NT2/D1 (cell line): ENCODE measurements at regions not wholly inside any gene's neighbourhood (a gene's known extent, or its start where the extent isn't known, plus 50 kb on each side); places are given as distances from the start of the nearest gene placed in this dataset.

ENCODE experiments used
- DNase-seq: peaks from one replicate; pipeline ENCODE4 v3.0.0-alpha.2; 2011; ENCODE audit warnings: low read depth, low spot score
- H3K27me3 ChIP-seq: 2 replicates; pipeline ENCODE4 v1.6.0; 2011; ENCODE audit warnings: mild to moderate bottlenecking; ENCODE audit not compliant: insufficient read length, insufficient read depth
- H3K36me3 ChIP-seq: 2 replicates; pipeline ENCODE4 v1.6.1; 2011; ENCODE audit warnings: mild to moderate bottlenecking, low read length, mixed read lengths; ENCODE audit not compliant: insufficient read depth, insufficient read length
- H3K4me1 ChIP-seq: 2 replicates; pipeline ENCODE4 v1.5.1; 2011; ENCODE audit not compliant: insufficient read depth, insufficient read length
- H3K4me3 ChIP-seq: 2 replicates; pipeline ENCODE4 v1.5.1; 2011; ENCODE audit warnings: low read depth; ENCODE audit not compliant: insufficient read length
- H3K9ac ChIP-seq: 2 replicates; pipeline ENCODE4 v1.6.0; 2011; ENCODE audit warnings: low read depth; ENCODE audit not compliant: insufficient read length
- H3K9me3 ChIP-seq: 2 replicates; pipeline ENCODE4 v1.5.1; 2011; ENCODE audit warnings: mild to moderate bottlenecking, low read length; ENCODE audit not compliant: insufficient read depth
- SUZ12 ChIP-seq: IDR thresholded peaks from 2 replicates; pipeline ENCODE4 v1.6.1; 2011; ENCODE audit not compliant: insufficient read length, insufficient read depth; ENCODE audit errors: extremely low read depth
- YY1 ChIP-seq: IDR thresholded peaks from 2 replicates; pipeline ENCODE4 v1.6.1; 2011; ENCODE audit not compliant: insufficient read length, insufficient read depth
- ZNF274 ChIP-seq: IDR thresholded peaks from 2 replicates; pipeline ENCODE4 v1.6.1; 2011; ENCODE audit warnings: mild to moderate bottlenecking, low read depth, low read length

DNA sequence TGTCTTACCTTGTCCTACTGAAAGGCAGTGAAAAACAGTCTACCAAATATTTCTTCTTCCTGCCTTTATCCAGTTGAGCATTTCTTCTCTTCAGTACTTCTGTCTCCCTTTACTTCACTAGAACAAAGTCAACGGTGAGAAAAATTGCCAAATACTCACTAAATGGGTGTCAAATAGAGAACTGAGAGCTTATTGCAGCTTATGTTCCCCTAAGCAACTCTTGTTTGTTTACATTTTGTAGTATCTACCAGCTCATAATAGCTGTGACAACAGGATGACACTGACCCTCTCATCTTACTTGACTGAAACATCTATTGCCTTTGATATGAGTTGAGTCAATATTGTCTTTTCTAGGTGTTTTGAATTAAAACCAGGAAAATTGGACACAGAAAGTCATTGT is 327.9 kb upstream of the SORCS1 start:
- no peaks in the 10 kb centered on the region for H3K36me3 ChIP-seq
- no peak overlapping the region for H3K9ac ChIP-seq
- H3K4me3 ChIP-seq, result no peak overlapping the region
- no peaks in the 10 kb centered on the region for H3K9me3 ChIP-seq
- H3K4me1 ChIP-seq, result no peaks in the 10 kb centered on the region
- DNase-seq, result no peak
- no peaks in the 10 kb centered on the region for H3K27me3 ChIP-seq
- TF ChIP-seq YY1 (no peak), ZNF274 (no peak), SUZ12 (no peak)

DNA sequence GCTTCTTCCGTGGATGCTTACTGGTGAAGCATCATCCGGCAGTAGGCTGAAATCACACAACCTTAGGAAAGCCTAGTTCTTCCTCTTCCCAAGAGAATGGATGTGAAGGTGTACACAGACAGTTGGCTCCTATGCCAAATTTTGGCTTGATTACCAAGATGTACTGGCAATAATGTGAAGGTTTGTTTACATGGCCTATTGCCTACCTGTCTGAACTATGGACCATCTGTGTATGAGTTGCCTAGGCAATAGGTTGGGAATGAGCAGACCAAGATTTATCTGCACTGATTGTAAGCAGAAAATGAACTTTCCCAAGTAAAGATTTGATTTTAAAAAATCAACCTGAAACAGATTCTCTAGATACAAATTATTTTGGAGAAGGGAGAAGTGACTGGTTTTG is 325.9 kb upstream of the SORCS1 start:
- Histone ChIP-seq H3K4me3 (no peak overlapping the region), H3K27me3 (no peaks in the 10 kb centered on the region), H3K36me3 (no peaks in the 10 kb centered on the region), H3K9me3 (no peaks in the 10 kb centered on the region), H3K9ac (no peak overlapping the region), H3K4me1 (no peaks in the 10 kb centered on the region)
- no peak for DNase-seq
- TF ChIP-seq YY1 (no peak), SUZ12 (no peak), ZNF274 (no peak)

DNA sequence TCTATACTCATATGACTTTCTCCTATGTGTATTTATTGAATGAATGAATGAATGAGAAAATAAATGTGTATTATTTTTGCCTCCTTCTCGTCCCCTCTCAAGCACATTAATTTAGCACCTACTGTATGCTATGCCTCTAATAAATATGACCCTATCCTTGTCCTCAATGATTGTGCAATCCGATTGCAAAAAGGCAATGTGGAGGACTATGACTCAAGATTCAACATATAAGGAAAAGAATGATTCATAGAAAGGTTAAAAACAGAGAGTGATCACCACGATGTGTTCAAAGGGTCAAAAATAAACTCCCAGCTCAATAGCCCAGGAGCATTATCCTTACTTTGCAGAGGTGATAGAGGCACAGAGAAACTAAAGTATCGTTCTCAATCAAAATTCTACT is 322.8 kb upstream of the SORCS1 start:
- no peaks in the 10 kb centered on the region for H3K9me3 ChIP-seq
- no peaks in the 10 kb centered on the region for H3K27me3 ChIP-seq
- H3K9ac ChIP-seq, result no peak overlapping the region
- TF ChIP-seq SUZ12 (no peak), YY1 (no peak), ZNF274 (no peak)
- no peak for DNase-seq
- H3K36me3 ChIP-seq, result no peaks in the 10 kb centered on the region
- H3K4me3 ChIP-seq, result no peak overlapping the region
- no peaks in the 10 kb centered on the region for H3K4me1 ChIP-seq

DNA sequence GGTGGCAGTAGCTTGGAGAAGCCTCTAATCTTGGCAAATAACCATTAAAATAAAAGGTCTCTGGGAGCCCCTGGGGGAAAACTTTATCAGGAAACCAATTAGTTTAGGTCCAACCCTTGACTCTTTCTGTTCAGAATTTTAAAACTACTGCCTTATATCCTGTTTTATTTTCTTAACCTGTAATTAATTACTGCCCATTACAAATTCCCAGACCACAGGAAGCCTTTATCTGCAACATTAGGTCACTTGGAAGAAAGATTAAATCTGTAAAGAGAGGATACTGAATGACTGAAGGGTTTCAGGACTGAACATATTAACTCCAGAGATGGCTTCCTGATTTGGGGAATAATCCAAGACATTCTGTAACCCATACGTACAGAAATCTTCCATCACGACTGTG is 320.5 kb upstream of the SORCS1 start:
- no peak overlapping the region for H3K4me3 ChIP-seq
- DNase-seq, result no peak
- H3K9me3 ChIP-seq, result no peaks in the 10 kb centered on the region
- no peaks in the 10 kb centered on the region for H3K4me1 ChIP-seq
- no peak overlapping the region for H3K9ac ChIP-seq
- H3K27me3 ChIP-seq, result no peaks in the 10 kb centered on the region
- TF ChIP-seq YY1 (no peak), SUZ12 (no peak), ZNF274 (no peak)
- H3K36me3 ChIP-seq, result no peaks in the 10 kb centered on the region

DNA sequence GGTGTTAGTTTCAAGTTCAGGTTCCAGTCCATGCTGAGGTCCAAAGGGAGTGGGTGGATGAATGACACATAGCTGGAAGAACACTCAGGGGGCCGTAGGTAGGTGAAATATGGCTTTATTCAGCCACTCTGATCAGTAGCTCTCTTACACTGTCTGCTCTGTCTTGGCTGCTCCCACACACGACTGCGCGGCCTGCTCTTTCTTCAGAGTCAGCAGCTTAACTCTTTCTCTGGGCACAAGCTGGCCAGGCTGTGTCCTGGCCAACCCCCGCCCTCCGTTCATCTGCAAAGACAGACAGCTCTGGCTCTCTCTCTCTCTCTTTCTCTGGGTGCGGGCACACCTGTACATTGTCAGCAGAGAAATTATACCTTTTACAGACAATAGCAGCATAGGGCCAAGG is 317.4 kb upstream of the SORCS1 start:
- H3K4me3 ChIP-seq, result no peak overlapping the region
- no peak for DNase-seq
- H3K36me3 ChIP-seq, result no peaks in the 10 kb centered on the region
- no peaks in the 10 kb centered on the region for H3K27me3 ChIP-seq
- H3K4me1 ChIP-seq, result no peaks in the 10 kb centered on the region
- H3K9ac ChIP-seq, result no peak overlapping the region
- H3K9me3 ChIP-seq, result no peaks in the 10 kb centered on the region
- TF ChIP-seq SUZ12 (no peak), ZNF274 (no peak), YY1 (no peak)

DNA sequence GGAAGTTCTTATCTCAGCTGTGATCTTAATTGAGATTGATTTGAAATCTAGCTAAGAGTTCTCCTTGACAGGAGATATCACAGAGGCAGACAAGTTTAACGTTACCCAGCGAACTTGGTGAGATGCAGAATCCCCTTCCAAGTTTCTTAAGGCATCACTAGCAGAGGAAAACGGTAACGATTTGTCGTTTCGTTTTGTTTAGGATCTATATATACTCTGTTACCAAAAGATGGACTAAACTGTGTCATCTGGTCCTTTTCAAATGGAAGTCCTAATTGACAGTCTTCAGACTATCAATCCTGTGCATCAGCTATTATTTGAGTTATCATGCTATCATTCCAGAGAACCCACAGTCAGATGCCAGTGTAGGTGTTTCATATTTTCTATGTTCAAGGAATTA is 316.7 kb upstream of the SORCS1 start:
- DNase-seq, result no peak
- Histone ChIP-seq H3K9me3 (no peaks in the 10 kb centered on the region), H3K9ac (no peak overlapping the region), H3K4me1 (no peaks in the 10 kb centered on the region), H3K27me3 (no peaks in the 10 kb centered on the region), H3K4me3 (no peak overlapping the region), H3K36me3 (no peaks in the 10 kb centered on the region)
- TF ChIP-seq ZNF274 (no peak), YY1 (no peak), SUZ12 (no peak)

DNA sequence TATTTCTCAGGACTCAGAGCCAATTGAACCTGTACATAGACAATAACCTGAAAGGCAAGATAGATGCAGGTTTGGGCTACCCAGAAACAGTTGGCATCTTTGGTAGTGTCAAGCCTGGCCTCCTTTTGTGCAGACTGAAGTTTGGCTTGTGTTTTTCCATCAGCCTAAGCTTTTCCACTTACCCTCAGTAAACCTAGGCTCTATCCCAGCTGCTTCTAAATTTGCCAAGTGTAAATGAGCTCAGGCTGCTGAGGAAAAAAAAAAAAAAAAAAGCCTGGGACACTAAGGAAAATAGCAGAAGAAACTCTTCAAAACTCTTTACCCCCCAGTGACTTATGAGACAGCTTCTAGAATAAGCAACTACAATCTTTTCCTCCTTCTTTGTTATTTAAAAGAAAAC is 316.3 kb upstream of the SORCS1 start:
- no peak for DNase-seq
- Histone ChIP-seq H3K9ac (no peak overlapping the region), H3K4me1 (no peaks in the 10 kb centered on the region), H3K36me3 (no peaks in the 10 kb centered on the region), H3K9me3 (no peaks in the 10 kb centered on the region), H3K27me3 (no peaks in the 10 kb centered on the region), H3K4me3 (no peak overlapping the region)
- no peak for TF ChIP-seq YY1
- TF ChIP-seq ZNF274, result no peak
- TF ChIP-seq SUZ12, result no peak

DNA sequence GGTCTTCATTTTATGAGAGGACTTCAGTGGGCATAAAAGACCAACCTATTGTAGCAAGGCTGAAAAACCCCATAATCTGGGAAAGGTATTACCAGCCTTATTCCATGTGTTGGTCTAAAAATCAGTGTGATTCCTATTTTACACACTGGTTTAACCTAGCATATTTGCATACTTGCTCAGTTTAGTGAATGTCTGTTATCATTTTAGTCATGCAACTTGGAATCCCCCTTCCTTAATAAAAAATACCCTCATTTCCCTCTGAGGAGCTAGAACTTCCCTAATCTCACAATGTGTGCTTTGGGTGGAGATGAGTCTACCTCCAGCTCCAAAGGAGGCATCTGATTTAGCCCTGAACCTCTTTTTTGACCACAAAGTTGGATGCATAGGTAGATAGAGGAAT is 312.8 kb upstream of the SORCS1 start:
- Histone ChIP-seq H3K27me3 (no peaks in the 10 kb centered on the region), H3K4me1 (no peaks in the 10 kb centered on the region), H3K36me3 (no peaks in the 10 kb centered on the region), H3K9ac (no peak overlapping the region), H3K9me3 (no peaks in the 10 kb centered on the region), H3K4me3 (no peak overlapping the region)
- no peak for DNase-seq
- no peak for TF ChIP-seq ZNF274
